ENCODE measurements at regions not wholly inside any gene's neighbourhood (a gene's known extent, or its start where the extent isn't known, plus 50 kb on each side); places are given as distances from the start of the nearest gene placed in this dataset.
"Not testable (repeated sequence)": the region's sequence is repeated elsewhere in the genome, so short reads cannot be mapped to it uniquely, and the experiment has no call there.

DNA sequence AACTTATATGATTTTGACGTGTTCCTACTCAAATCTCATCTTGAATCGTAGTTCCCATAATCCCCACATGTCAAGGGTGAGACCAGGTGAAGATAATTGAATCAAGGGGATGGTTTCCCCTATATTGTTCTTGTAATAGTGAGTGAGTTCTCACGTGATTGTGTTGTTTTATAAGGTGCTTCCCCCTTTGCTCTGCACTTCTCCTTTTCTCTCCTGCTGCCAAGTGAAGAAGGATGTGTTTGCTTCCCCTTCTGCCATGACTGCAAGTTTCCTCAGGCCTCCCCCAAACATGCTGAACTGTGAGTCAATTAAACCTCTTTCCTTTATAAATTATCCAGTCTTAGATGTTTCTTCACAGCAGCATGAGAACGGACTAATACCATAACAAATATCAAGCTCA lies 83.2 kb downstream of the MANEA start:
- DNase-seq = no peak

DNA sequence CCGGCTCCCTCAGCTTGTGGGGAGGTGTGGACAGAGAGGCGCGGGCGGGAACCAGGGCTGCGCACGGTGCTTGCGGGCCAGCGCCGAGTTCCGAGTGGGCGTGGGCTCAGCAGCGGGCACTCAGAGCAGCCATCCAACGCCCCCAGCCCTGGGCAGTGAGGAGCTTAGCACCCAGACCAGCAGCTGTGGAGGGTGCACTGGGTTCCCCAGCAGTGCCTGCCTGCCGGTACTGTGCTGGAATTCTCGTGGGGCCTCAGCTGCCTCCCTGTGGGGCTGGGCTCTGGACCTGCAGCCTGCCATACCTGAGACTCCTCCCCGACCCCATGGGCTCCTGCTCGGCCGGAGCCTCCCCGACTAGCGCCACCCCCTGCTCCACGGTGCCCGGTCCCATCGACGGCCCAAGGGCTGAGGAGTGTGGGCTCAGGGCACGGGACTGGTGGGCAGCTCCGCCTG lies 92.7 kb downstream of the MANEA start:
- peak in 1 of 58 donors; percentile 3 for DNase-seq

DNA sequence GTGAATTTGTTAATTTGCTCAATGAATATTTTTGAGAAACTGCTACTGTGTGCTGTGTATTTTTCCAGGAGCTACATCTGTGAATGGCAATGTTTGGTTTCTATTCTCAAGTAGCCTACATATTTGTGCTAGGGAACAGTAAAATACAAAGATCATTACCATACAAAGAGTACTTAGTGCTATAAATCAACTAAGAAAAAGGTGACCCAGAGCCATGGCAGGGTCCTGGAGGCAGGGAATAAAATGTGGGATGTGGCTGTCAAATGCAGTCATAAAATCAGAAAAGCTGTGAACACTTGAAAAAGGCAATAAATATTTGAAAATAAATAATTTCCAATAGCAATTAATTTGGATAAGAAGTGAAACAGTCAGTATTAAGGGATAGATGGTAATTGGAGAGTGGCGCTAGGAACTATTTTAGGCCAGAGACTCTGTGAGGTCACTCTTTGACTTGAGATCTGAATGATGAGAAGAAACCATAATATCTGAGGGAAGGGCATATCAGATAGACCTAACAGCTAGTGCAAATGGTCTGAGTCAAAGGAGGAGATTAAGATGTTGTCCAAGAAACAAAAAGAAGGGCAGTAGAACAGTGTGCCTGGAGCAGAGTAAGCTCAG lies 98.8 kb downstream of the MANEA start:
- no peak for DNase-seq

DNA sequence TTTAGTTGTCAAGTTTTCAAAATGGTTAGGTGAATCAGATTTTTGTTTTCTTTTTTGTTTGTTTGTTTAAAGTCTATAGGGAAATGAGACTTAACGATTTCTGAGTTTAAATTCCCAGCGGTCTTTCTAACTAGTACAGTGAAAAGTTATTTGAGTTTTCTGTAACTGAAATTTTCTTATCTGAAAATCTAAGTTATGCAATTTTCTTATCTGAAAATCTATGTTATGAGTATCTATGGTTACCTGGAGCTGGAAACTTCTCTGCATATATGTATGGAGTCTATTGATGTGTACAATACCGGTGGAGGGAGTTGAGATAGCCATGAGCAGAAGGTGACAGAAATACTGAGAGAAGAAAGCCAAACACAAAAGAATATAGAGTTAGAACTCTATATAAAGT lies 102.6 kb downstream of the MANEA start:
- no peak for DNase-seq

DNA sequence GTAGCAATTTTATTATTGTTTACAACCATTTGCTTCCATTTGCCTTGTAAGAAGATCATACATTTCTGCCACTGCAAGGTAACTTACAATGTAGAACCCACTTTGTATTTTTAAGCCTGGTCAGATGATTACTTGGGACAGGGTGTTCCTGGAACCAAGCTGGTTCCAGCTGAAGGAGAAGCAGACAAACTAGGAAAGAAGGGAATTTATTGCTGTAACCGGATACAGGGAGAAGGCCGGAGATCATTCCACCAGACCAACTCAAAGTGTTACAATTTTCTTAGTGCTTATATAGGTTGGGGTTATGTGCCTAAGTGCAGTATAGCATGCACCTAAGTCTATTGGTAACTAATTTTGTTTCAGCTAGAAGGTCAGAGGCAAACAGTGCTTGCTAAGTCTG lies 104.4 kb downstream of the MANEA start:
- no peak for DNase-seq

DNA sequence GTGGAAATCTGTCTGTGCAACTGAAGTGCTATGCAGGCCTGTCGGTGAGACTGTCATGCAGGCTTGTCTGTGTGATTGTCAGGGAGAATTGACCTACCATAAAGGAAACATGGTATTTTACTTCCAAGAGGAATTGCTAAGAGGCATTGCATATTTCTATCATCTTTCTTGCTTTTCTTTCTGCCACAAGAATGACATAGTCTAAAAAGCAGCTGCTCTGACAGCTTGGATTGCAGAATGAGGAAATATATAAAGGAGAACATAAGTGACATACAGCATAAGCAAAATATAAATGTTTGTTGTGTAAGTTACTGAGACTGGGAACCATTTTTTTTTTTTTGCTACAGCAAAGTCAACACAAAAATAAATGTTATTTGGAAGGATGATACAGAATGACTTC lies 105.1 kb downstream of the MANEA start:
- DNase-seq = peak in 2 of 58 donors; percentile 1

DNA sequence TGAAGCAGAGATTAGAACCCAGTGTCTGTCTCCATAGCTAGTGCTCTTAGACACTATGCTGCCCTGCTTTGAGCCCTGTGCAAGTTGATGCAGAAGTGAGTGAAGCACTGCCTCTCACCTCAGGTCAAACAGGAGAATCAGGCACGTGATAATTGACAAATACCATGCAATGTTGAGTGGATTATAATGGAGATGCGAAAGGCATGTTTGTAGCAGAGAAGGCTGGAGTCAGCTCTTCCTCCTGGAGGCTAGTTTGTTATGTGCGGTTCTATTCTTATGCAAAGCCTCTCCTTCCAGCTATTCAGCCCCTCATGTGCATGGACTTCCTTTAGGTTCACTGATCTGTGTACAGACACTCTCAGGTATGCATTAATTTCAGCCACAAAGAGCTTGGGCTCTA lies 108.5 kb downstream of the MANEA start:
- no peak for DNase-seq

DNA sequence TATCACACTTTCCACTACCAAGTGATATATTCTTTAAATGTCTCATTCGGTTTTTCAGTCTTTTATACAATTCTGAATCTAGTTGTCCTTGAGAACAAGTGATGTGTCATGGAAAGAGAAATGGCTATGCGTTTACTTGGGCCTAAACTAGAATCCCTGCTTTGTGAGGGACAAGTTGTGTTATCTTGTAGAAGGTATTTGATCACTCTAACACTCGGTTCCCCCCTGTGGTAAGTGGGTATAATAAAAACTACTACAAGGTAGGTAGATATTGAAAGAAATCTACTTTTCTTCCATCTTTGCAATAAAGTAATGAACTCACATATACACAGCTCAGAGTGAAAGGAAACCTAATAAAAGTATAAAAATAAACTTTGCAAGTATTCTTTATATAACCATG lies 108.9 kb downstream of the MANEA start:
- no peak for DNase-seq

DNA sequence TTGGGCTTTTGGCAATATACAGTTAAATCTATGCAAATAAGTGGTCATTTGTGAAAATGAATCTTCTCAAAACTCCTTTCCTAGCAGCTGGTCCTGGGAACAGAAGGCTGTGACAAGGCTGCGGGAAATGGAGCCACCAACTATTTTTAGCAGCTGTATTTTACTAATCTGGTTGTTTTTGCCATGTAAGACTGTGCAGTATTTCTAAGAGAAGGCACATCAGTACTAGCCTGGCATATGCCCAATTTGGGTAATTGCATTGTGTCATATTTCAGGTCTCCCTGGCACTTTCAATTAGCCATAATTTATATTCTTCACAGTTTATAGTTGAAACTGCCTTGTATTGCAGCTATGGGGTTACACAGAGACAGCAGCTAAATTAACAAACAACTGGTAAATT lies 109.6 kb downstream of the MANEA start:
- peak in 2 of 58 donors; percentile 0 to 1 for DNase-seq

DNA sequence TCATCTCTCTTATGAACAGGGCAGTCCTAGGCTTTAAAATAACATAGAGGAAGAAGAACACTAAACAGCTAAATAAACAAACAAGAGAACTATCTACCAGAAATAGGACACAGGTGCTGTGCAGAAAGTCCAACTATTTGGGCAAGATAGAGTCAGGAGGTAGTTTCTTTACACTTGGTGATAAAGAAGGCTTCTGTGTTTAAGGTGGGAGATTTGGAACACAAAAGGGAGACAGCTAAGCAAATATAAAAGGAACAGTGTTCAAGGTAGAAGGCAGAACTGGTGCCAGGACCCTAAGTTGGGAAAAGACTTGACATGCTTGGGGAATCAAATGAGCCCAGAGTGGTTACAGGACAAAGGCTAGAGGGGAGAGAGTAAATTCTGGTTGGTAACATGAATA lies 110.5 kb downstream of the MANEA start:
- DNase-seq = no peak

DNA sequence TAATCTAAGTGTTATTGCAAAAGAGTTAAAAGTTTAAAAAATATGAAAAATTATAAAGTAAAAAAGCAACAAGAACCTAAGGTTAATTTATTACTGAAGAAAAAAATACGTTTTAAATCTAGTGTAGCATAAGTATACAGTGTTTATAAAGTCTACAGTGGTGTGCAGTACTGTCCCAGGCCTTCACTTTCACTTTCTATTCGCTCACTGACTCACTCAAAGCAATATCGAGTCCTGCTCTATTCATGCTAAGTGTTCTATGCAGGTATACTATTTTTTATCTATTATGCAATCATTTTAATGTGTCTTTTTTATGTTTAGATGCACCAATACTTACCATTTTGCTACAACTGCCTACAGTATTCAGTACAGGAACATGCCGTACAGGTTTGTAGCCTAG lies 113.0 kb downstream of the MANEA start:
- DNase-seq = no peak

DNA sequence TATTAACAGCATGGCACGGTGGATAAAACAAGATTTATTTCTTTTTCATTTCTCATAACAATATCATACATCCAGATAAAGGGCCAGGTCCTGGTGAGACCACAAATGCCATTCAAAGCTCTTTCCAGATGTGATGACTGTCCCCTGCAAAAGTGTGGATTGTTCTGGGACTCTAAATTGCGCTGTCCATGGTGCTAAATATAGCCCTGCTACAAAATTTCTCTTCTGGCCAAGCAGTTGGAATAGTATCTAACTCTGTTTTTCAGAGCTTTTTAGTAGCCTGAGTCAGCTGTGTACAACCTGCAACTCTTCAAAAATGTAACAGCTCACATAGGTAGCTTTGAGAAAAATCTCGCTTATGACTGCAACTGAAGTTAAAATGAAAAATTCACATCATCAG lies 115.8 kb downstream of the MANEA start:
- no peak for DNase-seq

DNA sequence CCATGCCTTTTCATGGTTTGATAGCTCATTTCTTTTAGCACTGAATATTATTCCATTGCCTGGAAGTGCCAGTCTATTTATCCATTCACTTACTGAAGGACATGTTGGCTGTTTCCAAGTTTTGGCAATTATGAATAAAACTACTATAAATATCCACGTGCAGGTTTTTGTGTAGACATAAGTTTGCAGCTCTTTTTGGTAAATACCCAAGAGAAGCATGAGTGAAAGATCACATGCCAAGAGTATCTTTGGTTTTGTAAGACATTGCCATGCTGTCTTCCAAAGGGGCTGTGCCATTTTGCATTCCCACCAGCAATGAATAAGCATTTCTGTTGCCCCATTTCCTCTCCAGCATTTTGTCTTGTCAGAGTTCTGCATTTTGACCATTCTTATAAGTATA lies 120.9 kb downstream of the MANEA start:
- no peak for DNase-seq

DNA sequence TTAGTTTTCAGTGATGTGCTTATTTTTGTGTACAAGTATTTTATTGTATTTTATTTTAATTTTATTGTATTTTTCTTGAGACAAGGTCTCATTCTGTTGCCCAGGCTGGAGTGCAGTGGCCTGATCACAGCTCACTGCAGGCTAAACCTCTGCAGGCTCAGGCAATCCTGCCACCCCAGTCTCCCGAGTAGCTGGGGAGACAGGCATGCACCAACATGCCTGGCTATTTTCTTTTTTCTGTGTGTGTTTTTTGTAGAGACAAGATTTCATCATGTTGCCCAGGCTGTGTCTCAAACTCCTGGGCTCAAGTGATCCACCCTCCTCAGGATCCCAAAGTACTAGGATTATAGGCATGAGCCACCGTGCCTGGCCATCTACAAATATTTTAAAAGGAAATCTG lies 146.3 kb downstream of the MANEA start:
- DNase-seq = no peak

DNA sequence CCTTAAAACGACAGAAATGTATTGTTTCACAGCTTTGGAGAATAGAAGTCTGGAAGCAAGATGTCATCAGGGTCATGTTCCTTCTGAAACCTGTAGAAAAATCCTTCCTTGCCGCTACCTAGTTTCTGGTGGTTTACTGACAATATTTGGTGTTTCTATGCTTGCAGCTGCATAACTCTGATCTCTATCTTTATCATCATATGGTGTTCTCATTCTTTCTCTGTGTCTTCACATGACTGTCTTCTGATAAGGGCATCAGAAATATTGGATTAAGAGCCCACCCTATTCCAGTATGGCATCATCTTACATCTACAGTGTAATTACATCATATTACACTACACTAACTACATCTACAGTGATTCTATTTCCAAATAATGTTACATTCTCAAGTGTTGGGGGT lies 148.0 kb downstream of the MANEA start:
- no peak for DNase-seq

DNA sequence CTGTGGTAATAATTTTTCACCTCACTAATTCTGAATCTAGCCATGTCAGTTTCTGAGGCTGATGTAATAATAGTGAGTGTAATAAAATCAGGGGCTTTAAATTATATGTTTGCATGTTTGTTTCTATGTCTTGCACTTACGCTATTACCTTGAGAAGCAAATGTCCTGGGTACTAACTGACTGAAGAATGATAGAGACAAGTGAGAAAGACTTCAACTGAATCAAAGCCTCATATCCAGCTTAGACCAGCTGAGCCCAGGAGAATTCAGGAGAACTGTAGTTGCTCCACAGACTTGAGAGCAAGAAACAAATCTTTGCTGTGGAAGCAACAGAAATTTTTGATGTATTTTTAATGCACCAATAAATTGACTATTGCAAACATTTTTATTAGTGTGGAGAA lies 162.8 kb downstream of the MANEA start:
- DNase-seq = no peak

DNA sequence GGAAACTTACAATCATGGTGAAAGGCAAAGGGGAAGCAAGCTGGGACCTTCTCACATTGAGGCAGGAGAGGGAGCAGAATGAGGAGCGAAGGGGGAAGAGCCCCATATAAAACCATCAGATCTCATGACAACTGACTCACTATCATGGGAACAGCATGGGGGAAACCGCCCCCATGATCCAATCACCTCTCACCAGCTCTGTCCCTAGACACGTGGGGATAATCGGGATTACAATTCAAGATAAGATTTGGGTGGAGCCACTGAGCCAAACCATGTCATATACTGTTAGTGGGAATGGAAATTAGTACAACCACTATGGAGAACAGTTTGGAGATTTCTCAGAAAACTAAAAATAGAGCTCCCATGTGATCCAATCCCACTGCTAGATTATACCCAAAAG lies 163.7 kb downstream of the MANEA start:
- DNase-seq = no peak

DNA sequence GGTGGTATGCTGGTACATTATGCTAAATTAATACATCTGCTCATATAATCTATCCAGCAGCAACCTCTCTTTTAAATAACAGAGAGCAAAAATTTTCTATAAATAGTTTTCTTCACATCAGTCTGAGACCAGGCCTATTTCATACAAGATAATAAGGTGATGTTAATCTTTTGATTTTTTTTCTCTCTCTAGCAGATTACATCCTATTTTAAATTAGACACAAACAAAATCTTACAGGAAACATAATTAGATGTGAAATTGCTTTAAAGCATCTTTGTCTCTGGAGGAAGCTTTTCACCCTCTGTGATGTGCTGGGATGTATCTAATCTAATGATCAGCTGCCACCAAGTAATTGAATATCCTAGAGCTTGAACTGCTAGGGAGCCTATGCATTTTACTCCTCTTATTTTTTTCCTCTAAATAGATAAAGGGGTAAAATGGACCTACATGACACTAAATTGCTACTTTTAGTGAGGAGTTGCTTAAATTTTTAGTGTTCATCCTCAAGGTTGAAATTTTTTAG lies 165.5 kb downstream of the MANEA start:
- DNase-seq = no peak

DNA sequence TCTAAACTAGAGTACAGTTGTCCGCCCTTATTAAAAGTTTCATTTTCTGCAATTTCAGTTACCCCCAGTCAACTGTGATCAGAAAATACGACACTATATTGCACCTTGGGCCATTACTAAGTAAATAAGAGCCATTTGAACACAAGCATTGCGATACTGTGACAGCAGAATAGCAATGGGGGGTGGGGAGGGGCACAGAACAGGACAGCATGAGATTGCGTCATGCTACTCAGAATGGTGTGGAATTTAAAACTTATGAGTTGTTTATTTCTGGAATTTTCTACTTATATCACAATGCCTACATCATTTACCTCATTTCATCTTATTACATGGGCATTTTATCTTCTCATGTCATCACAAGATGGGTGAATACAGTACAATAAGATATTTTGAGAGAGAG lies 166.3 kb downstream of the MANEA start:
- DNase-seq = no peak

DNA sequence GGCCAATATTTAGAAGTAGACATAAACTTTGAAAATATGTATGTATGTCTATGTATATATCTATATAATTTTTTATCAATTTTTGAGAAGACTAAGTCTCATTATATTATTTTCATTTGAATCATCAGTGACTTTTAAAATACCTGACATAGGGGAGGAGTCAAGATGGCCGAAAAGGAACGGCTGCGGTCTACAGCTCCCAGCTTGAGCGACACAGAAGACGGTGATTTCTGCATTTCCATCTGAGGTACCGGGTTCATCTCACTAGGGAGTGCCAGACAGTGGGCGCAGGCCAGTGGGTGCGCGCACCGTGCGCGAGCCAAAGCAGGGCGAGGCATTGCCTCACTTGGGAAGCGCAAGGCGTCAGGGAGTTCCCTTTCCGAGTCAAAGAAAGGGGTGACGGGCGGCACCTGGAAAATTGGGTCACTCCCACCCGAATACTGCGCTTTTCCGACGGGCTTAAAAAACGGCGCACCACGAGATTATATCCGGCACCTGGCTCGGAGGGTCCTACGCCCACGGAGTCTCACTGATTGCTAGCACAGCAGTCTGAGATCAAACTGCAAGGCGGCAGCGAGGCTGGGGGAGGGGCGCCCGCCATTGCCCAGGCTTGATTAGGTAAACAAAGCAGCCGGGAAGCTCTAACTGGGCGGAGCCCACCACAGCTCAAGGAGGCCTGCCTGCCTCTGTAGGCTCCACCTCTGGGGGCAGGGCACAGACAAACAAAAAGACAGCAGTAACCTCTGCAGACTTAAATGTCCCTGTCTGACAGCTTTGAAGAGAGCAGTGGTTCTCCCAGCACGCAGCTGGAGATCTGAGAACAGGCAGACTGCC lies 181.1 kb downstream of the MANEA start:
- not testable (repeated sequence) for DNase-seq

DNA sequence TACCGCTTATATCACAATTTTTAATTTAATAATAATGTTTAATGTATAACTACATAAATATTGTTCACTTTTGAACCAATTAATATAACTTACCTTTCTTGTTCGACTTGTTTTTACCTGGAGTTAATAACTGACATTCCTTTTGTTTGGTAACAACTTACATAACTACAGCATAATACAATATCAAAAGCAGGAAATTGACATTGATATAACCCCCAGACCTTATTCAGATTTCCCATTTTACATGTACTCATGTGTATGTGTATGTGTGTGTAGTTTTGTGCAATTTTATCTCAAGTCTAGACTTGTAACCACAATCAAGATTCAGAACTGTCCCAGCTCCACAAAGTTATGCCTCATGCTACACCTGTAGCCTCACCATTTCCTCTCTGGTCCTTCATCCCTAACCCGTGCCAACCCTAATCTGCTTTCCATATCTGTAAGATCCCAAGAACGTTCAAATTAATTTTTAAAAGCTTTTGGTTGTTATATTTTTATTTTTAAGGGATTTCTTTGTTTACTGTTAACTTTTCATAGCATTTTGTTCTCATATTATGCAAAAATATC lies 190.6 kb downstream of the MANEA start:
- no peak for DNase-seq

DNA sequence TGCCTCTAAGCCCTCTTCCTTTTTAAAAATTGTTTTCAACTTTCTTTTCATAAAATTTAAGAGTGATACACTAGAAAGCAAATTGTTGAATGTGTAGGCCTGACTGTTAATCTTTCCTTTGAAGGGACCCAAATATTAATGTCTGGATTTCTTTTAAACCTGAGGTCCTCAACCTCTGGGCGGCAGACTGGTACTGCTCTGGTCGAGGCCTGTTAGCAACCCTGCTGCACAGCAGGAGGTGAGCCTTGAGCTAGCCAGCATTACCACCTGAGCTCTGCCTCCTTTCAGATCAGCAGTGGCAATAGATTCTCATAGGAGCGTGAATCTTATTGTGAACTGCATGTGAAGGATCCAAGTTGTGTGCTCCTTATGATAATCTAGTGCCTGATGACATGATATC lies 191.2 kb downstream of the MANEA start:
- no peak for DNase-seq

DNA sequence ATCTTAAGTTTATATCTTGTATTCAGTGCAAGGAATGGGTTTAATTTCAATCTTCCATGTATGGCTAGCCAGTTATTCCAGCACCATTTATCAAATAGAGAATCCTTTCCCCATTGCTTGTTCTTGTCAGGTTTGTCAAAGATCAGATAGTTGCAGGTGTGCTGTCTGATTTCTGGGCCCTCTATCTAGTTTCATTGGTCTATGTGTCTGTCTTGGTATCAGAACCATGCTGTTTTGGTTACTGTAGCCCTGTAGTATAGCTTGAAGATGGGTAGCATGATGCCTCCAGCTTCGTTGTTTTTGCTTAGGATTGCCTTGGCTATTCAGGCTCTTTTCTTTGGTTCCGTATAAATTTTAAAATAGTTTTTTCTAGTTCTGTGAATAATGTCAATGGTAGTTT lies 200.0 kb downstream of the MANEA start:
- DNase-seq = no peak
